OCI-LY3 (cell line): ENCODE measurements at regions not wholly inside any gene's neighbourhood (a gene's known extent, or its start where the extent isn't known, plus 50 kb on each side); places are given as distances from the start of the nearest gene placed in this dataset.

ENCODE experiments used
- H2AFZ ChIP-seq: fragments of 200-600, 300-600 bp; shearing (Covaris generic); 2 replicates; pipeline ENCODE4 v1.6.0; 2014; ENCODE audit warnings: antibody characterized with exemption, low read depth, low read length
- H3K27ac ChIP-seq: fragments of 200-600, 300-600 bp; sonication (generic); 2 replicates; pipeline ENCODE4 v1.5.1; 2014; ENCODE audit warnings: mild to moderate bottlenecking, low read length, moderate library complexity, mixed read lengths
- H3K27me3 ChIP-seq: fragments of 200-600, 300-600 bp; sonication (generic); 2 replicates; pipeline ENCODE4 v1.6.1; 2014; ENCODE audit warnings: low read depth, low read length, mixed read lengths
- H3K36me3 ChIP-seq: fragments of 200-600, 300-600 bp; sonication (generic); replicated peaks from 2 replicates; pipeline ENCODE3; 2014; ENCODE audit warnings: low read depth, low read length, mixed read lengths
- H3K4me1 ChIP-seq: fragments of 300-600, 200-600 bp; sonication (generic); 2 replicates; pipeline ENCODE4 v1.6.1; 2014; ENCODE audit warnings: low read length, mixed read lengths
- H3K4me2 ChIP-seq: fragments of 200-600, 300-600 bp; sonication (generic); 2 replicates; pipeline ENCODE4 v1.6.1; 2014; ENCODE audit warnings: low read length, mixed read lengths
- H3K4me3 ChIP-seq: fragments of 300-600, 200-600 bp; sonication (generic); 2 replicates; pipeline ENCODE4 v1.5.1; 2014; ENCODE audit warnings: antibody characterized with exemption, mild to moderate bottlenecking, low read length, moderate library complexity
- H3K79me2 ChIP-seq: fragments of 300-600, 200-600 bp; shearing (Covaris generic); 2 replicates; pipeline ENCODE4 v1.6.1; 2014; ENCODE audit warnings: mild to moderate bottlenecking, low read length, mixed read lengths
- H3K9ac ChIP-seq: fragments of 300-600, 200-600 bp; shearing (Covaris generic); 2 replicates; pipeline ENCODE4 v1.6.0; 2014; ENCODE audit warnings: mild to moderate bottlenecking, low read length, moderate library complexity
- H3K9me3 ChIP-seq: fragments of 200-600, 300-600 bp; shearing (Covaris generic); 2 replicates; pipeline ENCODE4 v1.6.1; 2014; ENCODE audit warnings: low read length, mixed read lengths; ENCODE audit not compliant: insufficient read depth
- H4K20me1 ChIP-seq: fragments of 200-600, 300-600 bp; sonication (generic); 2 replicates; pipeline ENCODE4 v1.6.1; 2016; ENCODE audit warnings: low read length, mixed read lengths; ENCODE audit not compliant: insufficient read depth
- CTCF ChIP-seq: fragments of 200-600, 300-600 bp; sonication (generic); IDR thresholded peaks from 2 replicates; pipeline ENCODE4 v1.5.1; 2014; ENCODE audit warnings: antibody characterized with exemption, low read length, low read depth
- EZH2phosphoT487 ChIP-seq: fragments of 200-600 bp; shearing (Covaris generic); IDR thresholded peaks from 2 replicates; pipeline ENCODE4 v1.6.1; 2018; ENCODE audit warnings: antibody characterized with exemption, mixed run types, low read depth

- Histone ChIP-seq H3K4me3 (no peak overlapping the region), H3K27me3 (no peaks in the 10 kb centered on the region), H3K27ac (no peak overlapping the region), H2AFZ (no peak overlapping the region), H3K4me2 (no peak overlapping the region), H3K9me3 (no peaks in the 10 kb centered on the region), H3K79me2 (no peaks in the 10 kb centered on the region), H4K20me1 (no peaks in the 10 kb centered on the region), H3K9ac (no peak overlapping the region), H3K36me3 (no peaks in the 10 kb centered on the region), H3K4me1 (no peaks in the 10 kb centered on the region)
- TF ChIP-seq CTCF, result no peak
- TF ChIP-seq EZH2phosphoT487, result no peak
Observed at GRCh38 chr3:5758699-5759098, 571.2 kb downstream of the EDEM1 start.

- TF ChIP-seq CTCF (no peak), EZH2phosphoT487 (no peak)
- no peak overlapping the region for H3K27ac ChIP-seq
- no peak overlapping the region for H3K9ac ChIP-seq
- H3K9me3 ChIP-seq, result no peaks in the 10 kb centered on the region
- H3K27me3 ChIP-seq, result no peaks in the 10 kb centered on the region
- no peak overlapping the region for H3K4me3 ChIP-seq
- no peak overlapping the region for H3K4me2 ChIP-seq
- H4K20me1 ChIP-seq, result no peaks in the 10 kb centered on the region
- no peak overlapping the region for H2AFZ ChIP-seq
- no peaks in the 10 kb centered on the region for H3K79me2 ChIP-seq
- no peaks in the 10 kb centered on the region for H3K4me1 ChIP-seq
- no peaks in the 10 kb centered on the region for H3K36me3 ChIP-seq
Observed at GRCh38 chr3:5762506-5762905, 575.0 kb downstream of the EDEM1 start.

GRCh38 chr3:5766848-5767247 is 579.3 kb downstream of the EDEM1 start:
- H3K4me3 ChIP-seq, result no peak overlapping the region
- no peak for TF ChIP-seq CTCF
- TF ChIP-seq EZH2phosphoT487, result no peak
- H3K79me2 ChIP-seq, result no peaks in the 10 kb centered on the region
- no peaks in the 10 kb centered on the region for H3K27me3 ChIP-seq
- no peak overlapping the region for H3K27ac ChIP-seq
- H3K9ac ChIP-seq, result no peak overlapping the region
- H2AFZ ChIP-seq, result no peak overlapping the region
- H3K4me1 ChIP-seq, result peaks cover 4% of the 10 kb centered on the region; the same call in 1 of the 2 replicates
- H4K20me1 ChIP-seq, result no peaks in the 10 kb centered on the region
- no peaks in the 10 kb centered on the region for H3K36me3 ChIP-seq
- H3K4me2 ChIP-seq, result no peak overlapping the region
- H3K9me3 ChIP-seq, result no peaks in the 10 kb centered on the region

GRCh38 chr3:5767304-5767703 is 579.8 kb downstream of the EDEM1 start:
- no peak overlapping the region for H3K9ac ChIP-seq
- H2AFZ ChIP-seq, result no peak overlapping the region
- no peaks in the 10 kb centered on the region for H3K79me2 ChIP-seq
- H4K20me1 ChIP-seq, result no peaks in the 10 kb centered on the region
- H3K36me3 ChIP-seq, result no peaks in the 10 kb centered on the region
- H3K27ac ChIP-seq, result no peak overlapping the region
- H3K4me1 ChIP-seq, result peaks cover 4% of the 10 kb centered on the region; the same call in 1 of the 2 replicates
- no peak for TF ChIP-seq EZH2phosphoT487
- TF ChIP-seq CTCF, result no peak
- H3K27me3 ChIP-seq, result no peaks in the 10 kb centered on the region
- H3K9me3 ChIP-seq, result no peaks in the 10 kb centered on the region
- H3K4me3 ChIP-seq, result no peak overlapping the region
- no peak overlapping the region for H3K4me2 ChIP-seq
